HG03060 (cell line): ENCODE measurements at regions not wholly inside any gene's neighbourhood (a gene's known extent, or its start where the extent isn't known, plus 50 kb on each side); places are given as distances from the start of the nearest gene placed in this dataset.
"Not testable (repeated sequence)": the region's sequence is repeated elsewhere in the genome, so short reads cannot be mapped to it uniquely, and the experiment has no call there.

ENCODE experiments used
- ATAC-seq: cut with Tn5 transposase; IDR thresholded peaks from one replicate; pipeline ENCODE4 v1.9.1; 2021; ENCODE audit warnings: low read depth, moderate number of reproducible peaks; ENCODE audit not compliant: unreplicated experiment

GRCh38 chr12:87047691-87048090, 791.5 kb upstream of the MGAT4C start:
- ATAC-seq = no peak

DNA sequence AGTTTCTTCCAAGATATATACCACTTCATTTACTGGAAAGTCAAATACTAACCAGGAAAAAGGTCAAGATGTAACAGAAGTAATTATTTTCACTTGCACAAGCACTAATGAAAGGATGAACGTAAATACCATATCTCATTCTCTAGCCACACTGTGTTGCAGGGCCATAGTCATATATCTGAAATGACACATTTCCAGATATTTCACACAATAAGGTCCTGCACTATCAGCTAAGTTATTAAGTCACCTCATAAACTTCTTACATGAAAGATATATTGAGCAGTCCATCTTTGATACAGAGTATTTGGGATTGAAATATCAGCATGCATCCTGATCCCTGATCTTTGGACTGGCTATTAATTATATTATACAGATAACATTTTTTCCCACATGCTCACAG, 783.3 kb upstream of the MGAT4C start:
- no peak for ATAC-seq

- ATAC-seq = no peak
These were observed 781.9 kb upstream of the MGAT4C start for GRCh38 chr12:87038098-87038497.

GRCh38 chr12:87025976-87026375, 769.8 kb upstream of the MGAT4C start:
- no peak for ATAC-seq

- no peak for ATAC-seq
These were observed 765.2 kb upstream of the MGAT4C start for GRCh38 chr12:87021400-87021799.

- no peak for ATAC-seq
These were observed 763.9 kb upstream of the MGAT4C start for GRCh38 chr12:87020071-87020470.

DNA sequence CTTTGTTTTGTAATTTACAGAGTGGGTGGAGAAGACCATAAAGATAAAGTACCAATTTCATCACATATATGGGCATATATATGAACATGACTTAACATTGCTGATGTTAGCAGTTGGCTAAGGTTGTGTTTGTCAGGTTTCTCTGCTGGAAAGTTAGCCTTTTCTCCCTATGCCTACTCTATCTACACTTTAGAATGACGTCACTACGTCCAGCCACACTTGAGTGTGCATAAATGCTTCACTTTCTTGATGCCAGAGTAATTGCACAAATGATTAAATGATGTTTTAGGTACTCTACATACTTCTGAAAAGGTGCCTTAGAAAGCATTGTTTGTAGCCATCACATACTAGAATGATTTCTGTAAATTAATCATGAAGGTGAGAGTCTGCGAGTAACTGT, 759.2 kb upstream of the MGAT4C start:
- no peak for ATAC-seq

DNA sequence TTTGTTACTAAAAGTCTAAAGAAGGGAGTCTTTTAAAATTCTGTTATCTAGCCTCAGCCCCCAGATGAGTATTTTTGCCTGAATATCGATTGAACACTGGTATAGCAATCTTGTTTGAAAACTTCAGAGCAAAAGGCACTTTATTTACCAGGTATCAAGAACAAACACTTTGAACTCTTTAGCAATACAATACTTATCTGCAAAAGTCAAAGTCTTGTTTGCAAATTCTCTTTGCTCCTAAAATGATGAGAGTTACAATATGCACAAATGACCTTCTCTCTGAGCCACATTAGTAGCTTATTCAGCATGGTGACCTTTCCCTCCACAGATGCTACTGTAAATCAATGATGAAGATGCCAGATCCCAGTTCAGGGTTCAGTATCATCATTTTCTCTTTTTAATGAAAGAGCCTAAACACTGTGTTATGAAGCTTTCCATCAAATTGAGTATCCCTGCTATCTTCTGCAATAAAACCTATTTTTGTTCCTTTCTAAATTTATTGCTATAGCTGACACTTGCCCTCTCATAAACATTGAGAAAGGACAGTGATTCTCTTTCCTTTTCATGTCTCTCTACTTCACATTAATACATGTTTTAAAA, 752.7 kb upstream of the MGAT4C start:
- no peak for ATAC-seq

DNA sequence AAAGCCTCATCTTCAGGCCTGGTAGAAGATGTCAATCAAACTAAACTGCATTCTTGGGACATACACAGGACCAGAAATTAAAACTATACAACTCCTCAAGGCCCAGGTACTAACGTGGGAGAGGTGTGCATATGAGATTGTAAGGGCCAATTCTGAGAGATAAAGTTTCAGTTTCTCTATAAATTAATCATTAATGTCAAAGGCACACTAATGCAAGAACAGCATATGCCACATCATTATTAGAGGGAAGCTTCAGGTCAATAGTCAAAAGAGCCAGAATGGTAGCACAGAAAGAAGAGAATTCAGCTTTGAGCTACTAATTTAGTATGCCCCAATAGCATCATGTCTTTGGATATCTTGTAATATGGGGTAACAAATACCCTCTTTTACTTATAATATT, 744.9 kb upstream of the MGAT4C start:
- no peak for ATAC-seq

GRCh38 chr12:86985298-86985697, 729.1 kb upstream of the MGAT4C start:
- no peak for ATAC-seq

- ATAC-seq = not testable (repeated sequence)
These were observed 714.4 kb upstream of the MGAT4C start for GRCh38 chr12:86970595-86970994.

DNA sequence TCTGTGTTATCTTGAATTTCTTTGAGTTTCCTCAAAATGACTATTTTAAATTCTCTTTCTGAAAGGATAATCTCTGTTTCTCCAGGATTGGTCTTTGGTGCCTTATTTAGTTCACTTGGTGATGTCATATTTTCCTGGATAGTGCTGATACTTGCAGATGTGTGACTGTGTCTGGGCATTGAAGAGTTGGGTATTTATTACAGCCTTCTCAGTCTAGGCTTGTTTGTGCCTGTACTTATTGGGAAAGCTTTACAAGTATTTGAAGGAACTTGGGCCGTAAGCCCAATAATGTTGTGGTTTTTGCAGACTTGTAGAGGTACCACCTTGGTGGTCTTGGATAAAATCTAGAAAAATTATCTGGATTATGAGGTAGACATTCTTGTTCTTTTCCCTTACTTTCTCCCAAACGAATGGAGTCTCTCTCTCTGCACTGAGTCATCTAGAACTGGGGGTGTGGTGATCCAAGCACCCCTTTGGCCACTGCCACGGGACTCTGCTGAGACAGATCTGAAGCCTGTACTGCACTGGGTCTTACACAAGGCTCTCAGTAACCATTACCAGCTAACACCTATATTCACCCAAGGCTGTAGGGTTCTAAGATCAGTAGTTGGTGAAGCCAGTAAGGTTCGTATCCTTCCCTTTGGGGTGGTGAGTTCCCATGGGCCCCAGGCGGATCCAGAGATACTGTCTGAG, 703.7 kb upstream of the MGAT4C start:
- ATAC-seq = no peak

DNA sequence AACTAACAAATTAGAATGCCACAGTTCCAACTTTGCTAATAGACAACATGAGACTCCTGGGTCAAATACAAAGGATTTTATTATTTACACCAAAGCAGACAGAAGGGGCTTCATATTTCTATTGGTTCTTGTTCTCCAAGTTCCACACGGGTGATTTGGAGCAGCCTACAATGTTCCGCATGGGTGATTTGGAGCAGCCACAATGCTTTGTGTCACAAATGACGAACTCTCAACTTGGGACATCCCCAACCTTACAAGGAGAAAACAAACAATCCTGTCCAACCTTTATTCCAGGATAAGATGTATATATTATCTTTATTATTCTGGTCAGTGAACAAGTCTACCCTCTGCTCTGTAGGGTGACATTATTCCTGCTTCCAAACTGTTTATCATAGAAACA, 694.3 kb upstream of the MGAT4C start:
- ATAC-seq = no peak

DNA sequence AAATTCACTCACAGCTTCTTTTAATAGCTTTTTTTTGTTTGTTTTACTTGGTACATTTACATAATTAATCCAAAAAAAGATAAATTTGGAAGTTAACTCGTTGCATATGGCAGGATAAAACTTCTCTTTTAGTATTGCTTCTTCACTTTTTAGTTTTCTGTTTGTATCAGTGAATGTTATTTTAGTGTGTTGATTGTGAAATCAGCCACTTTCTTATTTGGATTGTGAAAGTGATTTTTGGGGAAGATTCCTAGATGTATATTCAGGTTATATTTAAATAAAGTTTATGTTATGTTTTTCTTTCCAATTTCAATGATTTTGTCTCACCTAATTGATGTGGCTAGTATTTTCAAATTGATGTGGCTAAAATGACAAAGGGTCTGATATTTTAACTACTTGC, 693.9 kb upstream of the MGAT4C start:
- ATAC-seq = no peak

GRCh38 chr12:86948851-86949250, 692.7 kb upstream of the MGAT4C start:
- ATAC-seq = no peak

DNA sequence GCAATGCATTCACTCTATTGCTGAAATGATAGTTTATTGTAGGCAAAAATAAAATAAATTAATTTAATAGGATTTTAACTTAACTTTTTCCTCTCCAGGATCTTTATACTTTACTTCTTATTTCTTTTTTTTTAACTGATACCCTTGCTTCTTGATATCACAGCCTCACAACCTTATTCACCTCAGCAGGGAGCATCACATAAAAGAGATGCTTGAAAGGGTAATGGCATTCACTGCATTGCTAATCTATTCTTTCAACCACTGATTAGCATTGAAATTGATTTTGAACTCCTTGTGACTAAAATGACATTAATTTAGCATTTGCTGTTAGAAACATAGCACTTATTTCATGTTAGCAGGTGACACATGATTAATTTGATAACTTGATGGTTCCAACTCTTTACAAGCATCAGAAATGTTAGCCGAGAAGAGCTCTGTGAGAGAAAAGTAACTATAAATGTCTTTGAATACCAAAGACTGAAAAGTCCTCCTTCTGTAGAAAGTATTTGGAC, 689.5 kb upstream of the MGAT4C start:
- ATAC-seq = no peak

- not testable (repeated sequence) for ATAC-seq
These were observed 688.1 kb upstream of the MGAT4C start for GRCh38 chr12:86944197-86944819.

GRCh38 chr12:86931714-86932113, 675.5 kb upstream of the MGAT4C start:
- no peak for ATAC-seq

DNA sequence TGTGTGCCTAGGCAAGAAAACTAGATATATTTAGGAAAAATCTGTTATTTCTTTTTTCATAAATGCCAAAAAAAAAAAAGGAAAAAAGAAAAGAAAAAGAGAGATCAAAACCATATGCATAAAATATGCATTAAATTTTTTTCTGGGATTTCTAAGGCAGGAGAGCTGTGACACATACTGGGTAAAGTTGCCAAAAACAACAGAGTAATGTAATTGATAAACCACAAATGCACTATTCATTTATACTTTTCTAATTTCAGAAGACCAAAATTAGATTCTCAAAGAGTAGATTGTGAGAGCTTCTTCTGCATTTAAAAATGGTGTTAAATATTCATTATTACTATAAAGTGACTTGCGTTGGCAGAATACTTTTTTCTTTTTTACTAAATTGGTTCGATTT, 673.8 kb upstream of the MGAT4C start:
- no peak for ATAC-seq

GRCh38 chr12:86917121-86917520, 660.9 kb upstream of the MGAT4C start:
- no peak for ATAC-seq

GRCh38 chr12:86914721-86915120, 658.5 kb upstream of the MGAT4C start:
- no peak for ATAC-seq

DNA sequence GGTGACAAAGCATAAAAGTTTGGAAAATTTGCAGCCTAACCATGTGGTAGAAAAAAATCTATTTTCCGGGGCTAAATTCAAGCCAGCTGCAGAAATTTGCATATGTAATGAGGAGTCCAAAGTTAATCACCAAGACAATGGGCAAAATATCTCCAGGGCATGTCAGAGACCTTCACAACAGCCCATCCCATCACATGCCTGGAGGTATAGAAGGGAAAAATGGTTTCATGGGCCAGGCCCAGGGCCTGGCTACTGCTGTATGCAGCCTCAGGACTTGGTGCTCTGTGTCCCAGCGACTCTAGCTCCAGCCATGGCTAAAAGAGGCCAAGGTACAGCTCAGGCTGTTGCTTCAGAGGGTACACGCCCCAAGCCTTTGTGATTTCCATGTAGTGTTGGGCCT, 655.8 kb upstream of the MGAT4C start:
- ATAC-seq = no peak
